H1 (cell line): ENCODE measurements at regions not wholly inside any gene's neighbourhood (a gene's known extent, or its start where the extent isn't known, plus 50 kb on each side); places are given as distances from the start of the nearest gene placed in this dataset.

Experiments
- CTBP2 ChIP-seq: IDR thresholded peaks from 2 replicates; pipeline ENCODE4 v1.7.0; 2011; ENCODE audit warnings: borderline replicate concordance, mild to moderate bottlenecking, moderate library complexity, mixed read lengths, low read length; ENCODE audit not compliant: insufficient read depth, insufficient read length
- MAFK ChIP-seq: IDR thresholded peaks from 2 replicates; pipeline ENCODE4 v1.6.1; 2012; ENCODE audit warnings: low read depth, mild to moderate bottlenecking, improper control_type of control experiment, low read length

- no peak for TF ChIP-seq CTBP2
- TF ChIP-seq MAFK: no peak
These were observed 421.8 kb upstream of the JARID2 start (continued) for GRCh38 chr6:14824060-14824459.
